IMR-90 (cell line): ENCODE measurements at regions not wholly inside any gene's neighbourhood (a gene's known extent, or its start where the extent isn't known, plus 50 kb on each side); places are given as distances from the start of the nearest gene placed in this dataset.

Experiments used
- ATAC-seq: fragments of 200-7000 bp; cut with Tn5 transposase; 2 replicates; pipeline ENCODE4 v1.9.1; 2020; ENCODE audit warnings: low read depth, mild to moderate bottlenecking, moderate library complexity
- BruUV-seq: library from RNA; stranded (reverse); fragments of 400-500 nt; replicated peaks from 2 replicates; lab custom pipeline; 2021; lab: Mats Ljungman, UMichigan
- CTCF ChIA-PET: fragments of 300-600 bp; formaldehyde crosslinking; extraction: SDS; loops from one replicate; lab custom pipeline; 2021; ENCODE audit warnings: antibody characterized with exemption; lab: Yijun Ruan, JAX
- POLR2A ChIA-PET: fragments of 300-600 bp; sonication (Branson Sonifier 250); formaldehyde crosslinking; loops from one replicate; lab custom pipeline; 2022; ENCODE audit warnings: antibody characterized with exemption; ENCODE audit not compliant: unreplicated experiment; lab: Charles Lee
- DNase-seq: peaks from one replicate; pipeline ENCODE4 v3.0.0; 2013
- H2AFZ ChIP-seq: replicated peaks from 2 replicates; pipeline ENCODE3; 2013; ENCODE audit warnings: low read length, mild to moderate bottlenecking; ENCODE audit not compliant: poor library complexity
- H2AK5ac ChIP-seq: 2 replicates; pipeline ENCODE4 v1.6.1; 2013; ENCODE audit warnings: low read depth, low read length, inconsistent platforms
- H2AK9ac ChIP-seq: replicated peaks from 2 replicates; pipeline ENCODE3; 2013; ENCODE audit warnings: mild to moderate bottlenecking, low read depth, low read length, moderate library complexity; ENCODE audit not compliant: poor library complexity
- H2BK120ac ChIP-seq: 2 replicates; pipeline ENCODE4 v1.6.1; 2013; ENCODE audit warnings: low read depth, low read length, inconsistent platforms
- H2BK15ac ChIP-seq: 3 replicates; pipeline ENCODE4 v1.6.1; 2013; ENCODE audit warnings: low read depth, low read length, inconsistent platforms
- H2BK20ac ChIP-seq: 2 replicates; pipeline ENCODE4 v1.6.1; 2013; ENCODE audit warnings: low read depth, mild to moderate bottlenecking, inconsistent platforms, low read length, moderate library complexity
- H2BK5ac ChIP-seq: 2 replicates; pipeline ENCODE4 v1.6.1; 2013; ENCODE audit warnings: mild to moderate bottlenecking, low read depth, low read length, inconsistent platforms; ENCODE audit not compliant: poor library complexity, severe bottlenecking
- H3K14ac ChIP-seq: replicated peaks from 2 replicates; pipeline ENCODE4 v1.6.1; 2013; ENCODE audit warnings: low read depth, low read length, inconsistent platforms
- H3K18ac ChIP-seq: 2 replicates; pipeline ENCODE4 v1.6.1; 2013; ENCODE audit warnings: low read depth, low read length, control low read depth
- H3K23ac ChIP-seq: 2 replicates; pipeline ENCODE4 v1.6.1; 2013; ENCODE audit warnings: low read depth, low read length, inconsistent platforms
- H3K27ac ChIP-seq: 2 replicates; pipeline ENCODE4 v1.5.1; 2013; ENCODE audit warnings: mild to moderate bottlenecking, control low read depth, low read length; ENCODE audit not compliant: insufficient read depth
- H3K27me3 ChIP-seq: 2 replicates; pipeline ENCODE4 v1.6.1; 2013; ENCODE audit warnings: low read length; ENCODE audit not compliant: control insufficient read depth, insufficient read depth
- H3K36me3 ChIP-seq: 2 replicates; pipeline ENCODE4 v1.6.1; 2013; ENCODE audit warnings: low read length, mixed read lengths; ENCODE audit not compliant: control insufficient read depth, insufficient read depth
- H3K4ac ChIP-seq: 2 replicates; pipeline ENCODE4 v1.6.1; 2013; ENCODE audit warnings: low read depth, low read length, inconsistent platforms
- H3K4me1 ChIP-seq: 2 replicates; pipeline ENCODE4 v1.6.1; 2013; ENCODE audit warnings: low read length, mixed read lengths; ENCODE audit not compliant: control insufficient read depth, insufficient read depth
- H3K4me2 ChIP-seq: 2 replicates; pipeline ENCODE4 v1.6.1; 2013; ENCODE audit warnings: low read depth, mild to moderate bottlenecking, control low read depth, low read length, moderate library complexity
- H3K4me3 ChIP-seq: 2 replicates; pipeline ENCODE4 v1.5.1; 2013; ENCODE audit warnings: low read depth, mild to moderate bottlenecking, control low read depth, low read length, moderate library complexity; ENCODE audit not compliant: insufficient read depth
- H3K56ac ChIP-seq: 2 replicates; pipeline ENCODE4 v1.6.1; 2013; ENCODE audit warnings: low read length, inconsistent platforms; ENCODE audit not compliant: insufficient read depth; ENCODE audit errors: extremely low read depth
- H3K79me1 ChIP-seq, 2 experiments: 2 replicates each; pipeline ENCODE4 v1.6.1; 2013; ENCODE audit warnings: low read length in 2 of 2, inconsistent platforms in 1 of 2, low read depth in 1 of 2
- H3K9ac ChIP-seq: 2 replicates; pipeline ENCODE4 v1.6.1; 2013; ENCODE audit warnings: low read depth, low read length, control low read depth
- H3K9me1 ChIP-seq: 2 replicates; pipeline ENCODE4 v1.6.1; 2013; ENCODE audit warnings: low read length, inconsistent platforms; ENCODE audit not compliant: insufficient read depth
- H3K9me3 ChIP-seq: 2 replicates; pipeline ENCODE4 v1.6.1; 2013; ENCODE audit warnings: low read length; ENCODE audit not compliant: control insufficient read depth, insufficient read depth
- H4K20me1 ChIP-seq: 2 replicates; pipeline ENCODE4 v1.6.1; 2013; ENCODE audit warnings: low read length, inconsistent platforms; ENCODE audit not compliant: insufficient read depth
- H4K5ac ChIP-seq: 2 replicates; pipeline ENCODE4 v1.6.1; 2013; ENCODE audit warnings: mild to moderate bottlenecking, low read depth, low read length, control low read depth
- H4K8ac ChIP-seq, 2 experiments: 2 replicates each; pipeline ENCODE4 v1.6.1; 2013; ENCODE audit warnings: low read depth in 2 of 2, low read length in 2 of 2, control low read depth in 1 of 2, inconsistent platforms in 1 of 2
- H4K91ac ChIP-seq: 2 replicates; pipeline ENCODE4 v1.6.1; 2013; ENCODE audit warnings: low read depth, low read length, inconsistent platforms; ENCODE audit not compliant: insufficient read depth
- BHLHE40 ChIP-seq: fragments of 150-350 bp; IDR thresholded peaks from 2 replicates; pipeline ENCODE4 v1.6.1; 2016; ENCODE audit warnings: mild to moderate bottlenecking, low read depth, low read length
- CEBPB ChIP-seq: IDR thresholded peaks from 2 replicates; pipeline ENCODE4 v1.6.1; 2012; ENCODE audit warnings: low read depth, low read length, improper control_type of control experiment
- CHD1 ChIP-seq: IDR thresholded peaks from 2 replicates; pipeline ENCODE4 v1.6.1; 2012; ENCODE audit warnings: low read depth, low read length, improper control_type of control experiment
- CTCF ChIP-seq: conservative IDR thresholded peaks from 2 replicates; pipeline ENCODE4 v1.5.1; 2012; ENCODE audit warnings: mild to moderate bottlenecking, low read depth, low read length, improper control_type of control experiment
- ELK1 ChIP-seq: fragments of 150-350 bp; IDR thresholded peaks from 2 replicates; pipeline ENCODE4 v1.6.1; 2016; ENCODE audit warnings: low read depth, mild to moderate bottlenecking, low read length, moderate library complexity, borderline replicate concordance
- FOS ChIP-seq: fragments of 150-350 bp; IDR thresholded peaks from 2 replicates; pipeline ENCODE4 v1.6.1; 2016; ENCODE audit warnings: low read depth, low read length
- MAZ ChIP-seq: IDR thresholded peaks from 2 replicates; pipeline ENCODE4 v1.6.1; 2012; ENCODE audit warnings: low read depth, mild to moderate bottlenecking, low read length, improper control_type of control experiment, moderate library complexity, borderline replicate concordance
- MXI1 ChIP-seq: IDR thresholded peaks from 2 replicates; pipeline ENCODE4 v1.6.1; 2012; ENCODE audit warnings: low read depth, mild to moderate bottlenecking, low read length, moderate library complexity, borderline replicate concordance
- NFE2L2 ChIP-seq: fragments of 150-350 bp; IDR thresholded peaks from 2 replicates; pipeline ENCODE4 v1.6.1; 2016; ENCODE audit warnings: low read depth, mild to moderate bottlenecking, low read length
- POLR2A ChIP-seq: IDR thresholded peaks from 2 replicates; pipeline ENCODE4 v1.6.1; 2012; ENCODE audit warnings: mild to moderate bottlenecking, low read depth, low read length
- RAD21 ChIP-seq: IDR thresholded peaks from 2 replicates; pipeline ENCODE4 v1.6.1; 2012; ENCODE audit warnings: low read length, improper control_type of control experiment
- RCOR1 ChIP-seq: IDR thresholded peaks from 2 replicates; pipeline ENCODE4 v1.6.1; 2012; ENCODE audit warnings: mild to moderate bottlenecking, low read length, improper control_type of control experiment; ENCODE audit not compliant: insufficient replicate concordance
- RFX5 ChIP-seq: IDR thresholded peaks from 2 replicates; pipeline ENCODE4 v1.8.0; 2012; ENCODE audit warnings: low read depth, mild to moderate bottlenecking, low read length, moderate library complexity
- SMC3 ChIP-seq: fragments of 150-350 bp; IDR thresholded peaks from 2 replicates; pipeline ENCODE4 v1.6.1; 2016; ENCODE audit warnings: low read depth, mild to moderate bottlenecking, antibody characterized with exemption, low read length, moderate library complexity
- USF2 ChIP-seq: fragments of 150-350 bp; IDR thresholded peaks from 2 replicates; pipeline ENCODE4 v1.6.1; 2017; ENCODE audit warnings: mild to moderate bottlenecking, antibody characterized with exemption, low read length, low read depth
- WGBS, 2 experiments: methylation state at CpG; one replicate each; pipeline versions ENCODE4 v1.1.5 to v1.1.7; 2013; ENCODE audit warnings: missing lambda C conversion rate in 2 of 2; ENCODE audit not compliant: insufficient read length in 1 of 2; ENCODE audit errors: extremely low coverage in 2 of 2; 5-methylcytosine and 5-hydroxymethylcytosine counted together
- dilution Hi-C: fragments of 300-500 bp; cut with HindIII; formaldehyde crosslinking; loops from one replicate; pipeline ENCODE4 v1.14.3; 2018; ENCODE audit warnings: low sequenced_read_pairs; ENCODE audit not compliant: unreplicated experiment
- in situ Hi-C: fragments of 300-500 bp; cut with MboI; formaldehyde crosslinking; loops from 3 replicates; pipeline ENCODE4 v1.14.3; 2019; ENCODE audit warnings: low sequenced_read_pairs, inconsistent platforms, mixed read lengths
- intact Hi-C: fragments of 100-400 bp; cut with micrococcal nuclease; formaldehyde crosslinking; loops from 2 replicates; pipeline ENCODE4 v1.10.0; 2022

- Histone ChIP-seq H3K9ac (no peak overlapping the region), H4K20me1 (no peaks in the 10 kb centered on the region), H2BK20ac (no peak overlapping the region), H2BK5ac (no peak overlapping the region), H2BK15ac (no peak overlapping the region), H3K56ac (no peak overlapping the region), H2BK120ac (no peak overlapping the region), H3K36me3 (no peaks in the 10 kb centered on the region), H3K9me3 (peaks cover 28% of the 10 kb centered on the region), H3K23ac (no peak overlapping the region), H3K9me1 (no peaks in the 10 kb centered on the region), H2AFZ (no peak overlapping the region), H3K4me1 (no peaks in the 10 kb centered on the region), H3K79me1 (no peaks in the 10 kb centered on the region), H3K27ac (no peak overlapping the region), H3K18ac (no peak overlapping the region), H3K4me2 (no peak overlapping the region), H4K8ac (no peak overlapping the region), H3K4me3 (no peak overlapping the region), H3K4ac (no peak overlapping the region), H3K14ac (no peak overlapping the region), H2AK9ac (no peak overlapping the region), H2AK5ac (no peak overlapping the region), H4K5ac (no peak overlapping the region), H4K91ac (no peak overlapping the region), H3K27me3 (no peaks in the 10 kb centered on the region)
- dilution Hi-C loops: no loop called here
- WGBS, 2 experiments: 76% methylated on average over 2 of the region's 7 CpGs; no CpG with 5 or more reads in 1 of the 2 experiments
- intact Hi-C loops: no loop called here
- no peak for DNase-seq
- CTCF ChIA-PET: no interaction called here
- in situ Hi-C loops: no loop called here
- BruUV-seq: no TSS peak
- no peak for TF ChIP-seq MXI1
- TF ChIP-seq POLR2A: no peak
- no peak for TF ChIP-seq ELK1
- no peak for TF ChIP-seq BHLHE40
- no peak for TF ChIP-seq NFE2L2
- TF ChIP-seq MAZ: no peak
- no peak for TF ChIP-seq CEBPB
- TF ChIP-seq FOS: no peak
- TF ChIP-seq RAD21: no peak
- no peak for TF ChIP-seq USF2
- no peak for TF ChIP-seq RFX5
- no peak for TF ChIP-seq RCOR1
- no peak for TF ChIP-seq CTCF
- TF ChIP-seq CHD1: no peak
- no peak for TF ChIP-seq SMC3
- POLR2A ChIA-PET: no interaction called here
- no peak for ATAC-seq
Measured at GRCh38 chr10:121335386-121335925, 262.8 kb downstream of the FGFR2 start.
